CD4-positive, alpha-beta memory T cell (primary cell): ENCODE measurements at regions not wholly inside any gene's neighbourhood (a gene's known extent, or its start where the extent isn't known, plus 50 kb on each side); places are given as distances from the start of the nearest gene placed in this dataset.

Experiments
- CTCF ChIA-PET: fragments of 350-600 bp; sonication (Branson Sonifier 250); formaldehyde crosslinking; loops from one replicate; lab custom pipeline; 2021; ENCODE audit warnings: inconsistent platforms; ENCODE audit not compliant: partially characterized antibody; lab: Charles Lee
- POLR2A ChIA-PET: fragments of 350-600 bp; sonication (Branson Sonifier 250); formaldehyde crosslinking; loops from one replicate; lab custom pipeline; 2021; ENCODE audit not compliant: partially characterized antibody; lab: Charles Lee
- DNase-seq, 5 donors: peaks; one replicate each; pipeline versions ENCODE4 v3.0.0 to v3.0.0-alpha.2; 2020 to 2022; ENCODE audit warnings: mixed read lengths in 1 of 5
- H3K27ac ChIP-seq: one replicate; pipeline ENCODE4 v1.7.0; 2013; ENCODE audit warnings: low read depth, low read length
- H3K27me3 ChIP-seq: 2 replicates; pipeline ENCODE4 v1.7.0; 2013; ENCODE audit warnings: mild to moderate bottlenecking, low read length, moderate library complexity; ENCODE audit not compliant: insufficient read depth
- H3K36me3 ChIP-seq: 2 replicates; pipeline ENCODE4 v1.7.0; 2013; ENCODE audit warnings: mild to moderate bottlenecking, low read length, moderate library complexity; ENCODE audit not compliant: insufficient read depth
- H3K4me1 ChIP-seq: 2 replicates; pipeline ENCODE4 v1.7.0; 2013; ENCODE audit warnings: mild to moderate bottlenecking, low read length, moderate library complexity; ENCODE audit not compliant: insufficient read depth
- H3K4me3 ChIP-seq, 2 donors: one replicate each; pipeline ENCODE4 v1.7.0; 2013; ENCODE audit warnings: low read length in 2 of 2, mild to moderate bottlenecking in 1 of 2
- H3K9me3 ChIP-seq, 2 donors: one replicate each; pipeline ENCODE4 v1.7.0; 2013; ENCODE audit warnings: low read length in 2 of 2, control low read depth in 1 of 2; ENCODE audit not compliant: control insufficient read depth in 1 of 2
- H3K27ac Mint-ChIP-seq, 7 donors: one replicate each; pipeline ENCODE4 v1.8.0; 2020 to 2021; ENCODE audit warnings: mixed read lengths in 7 of 7, mild to moderate bottlenecking in 6 of 7, inconsistent platforms in 3 of 7, moderate library complexity in 3 of 7
- H3K27me3 Mint-ChIP-seq, 2 donors: one replicate each; pipeline ENCODE4 v1.8.0; 2020 to 2021; ENCODE audit warnings: mixed read lengths in 2 of 2
- H3K36me3 Mint-ChIP-seq, 2 donors: one replicate each; pipeline ENCODE4 v1.8.0; 2020 to 2021; ENCODE audit warnings: mixed read lengths in 2 of 2, inconsistent platforms in 1 of 2, mild to moderate bottlenecking in 1 of 2
- H3K4me1 Mint-ChIP-seq, 4 donors: one replicate each; pipeline ENCODE4 v1.8.0; 2020 to 2021; ENCODE audit warnings: mixed read lengths in 4 of 4, mild to moderate bottlenecking in 1 of 4
- H3K4me3 Mint-ChIP-seq, 8 donors: one replicate each; pipeline ENCODE4 v1.8.0; 2020 to 2021; ENCODE audit warnings: mixed read lengths in 8 of 8, mild to moderate bottlenecking in 7 of 8, moderate library complexity in 6 of 8, inconsistent platforms in 3 of 8
- H3K9me3 Mint-ChIP-seq, 8 donors: one replicate each; pipeline ENCODE4 v1.8.0; 2020 to 2021; ENCODE audit warnings: mixed read lengths in 8 of 8, mild to moderate bottlenecking in 5 of 8, inconsistent platforms in 3 of 8, moderate library complexity in 1 of 8
- intact Hi-C: fragments of 100-400 bp; cut with micrococcal nuclease; formaldehyde crosslinking; loops from one replicate; pipeline ENCODE4 v1.15.1; 2023

GRCh38 chr18:25422230-25422629, 70.3 kb upstream of the ZNF521 start:
- DNase-seq: no peak
- Histone ChIP-seq H3K27me3 (no peaks in the 10 kb centered on the region), H3K36me3 (no peaks in the 10 kb centered on the region), H3K4me3 (no peak overlapping the region), H3K9me3 (no peaks in the 10 kb centered on the region), H3K27ac (no peak overlapping the region), H3K4me1 (no peaks in the 10 kb centered on the region)
- H3K36me3 Mint-ChIP-seq: no peaks in the 10 kb centered on the region
- H3K4me3 Mint-ChIP-seq: no peak overlapping the region
- no peaks in the 10 kb centered on the region for H3K4me1 Mint-ChIP-seq
- H3K27me3 Mint-ChIP-seq: no peaks in the 10 kb centered on the region
- peaks cover 0 to 5% (median 1%) of the 10 kb centered on the region in 8 donors for H3K9me3 Mint-ChIP-seq
- intact Hi-C loops: no loop called here
- H3K27ac Mint-ChIP-seq: no peak overlapping the region
- ChIA-PET POLR2A (no interaction called here), CTCF (no interaction called here)

- Mint-ChIP-seq H3K4me3 (no peak overlapping the region), H3K36me3 (no peaks in the 10 kb centered on the region), H3K9me3 (peaks cover 0 to 3% (median 0%) of the 10 kb centered on the region in 8 donors), H3K4me1 (no peaks in the 10 kb centered on the region), H3K27me3 (peaks cover 0 to 2% of the 10 kb centered on the region in 2 donors), H3K27ac (no peak overlapping the region)
- no peaks in the 10 kb centered on the region for H3K27me3 ChIP-seq
- no peaks in the 10 kb centered on the region for H3K9me3 ChIP-seq
- ChIA-PET POLR2A (no interaction called here), CTCF (no interaction called here)
- DNase-seq: no peak
- no peak overlapping the region for H3K4me3 ChIP-seq
- H3K36me3 ChIP-seq: no peaks in the 10 kb centered on the region
- intact Hi-C loops: no loop called here
- H3K27ac ChIP-seq: no peak overlapping the region
- H3K4me1 ChIP-seq: no peaks in the 10 kb centered on the region
Observed at GRCh38 chr18:25420077-25420825, 68.3 kb upstream of the ZNF521 start.

- no peak overlapping the region for H3K27ac ChIP-seq
- H3K4me3 ChIP-seq: no peak overlapping the region
- CTCF ChIA-PET: no interaction called here
- POLR2A ChIA-PET: no interaction called here
- no peak for DNase-seq
- no peaks in the 10 kb centered on the region for H3K4me1 ChIP-seq
- peaks cover 0 to 2% of the 10 kb centered on the region in 2 donors for H3K27me3 Mint-ChIP-seq
- intact Hi-C loops: no loop called here
- no peaks in the 10 kb centered on the region for H3K36me3 Mint-ChIP-seq
- no peaks in the 10 kb centered on the region for H3K36me3 ChIP-seq
- no peaks in the 10 kb centered on the region for H3K4me1 Mint-ChIP-seq
- peaks cover 0 to 4% (median 0%) of the 10 kb centered on the region in 8 donors for H3K9me3 Mint-ChIP-seq
- no peak overlapping the region for H3K4me3 Mint-ChIP-seq
- H3K9me3 ChIP-seq: no peaks in the 10 kb centered on the region
- no peaks in the 10 kb centered on the region for H3K27me3 ChIP-seq
- no peak overlapping the region for H3K27ac Mint-ChIP-seq
Observed at GRCh38 chr18:25416374-25416773, 64.4 kb upstream of the ZNF521 start.

GRCh38 chr18:25409971-25410370, 58.0 kb upstream of the ZNF521 start:
- H3K27me3 Mint-ChIP-seq: peaks cover 0 to 1% of the 10 kb centered on the region in 2 donors
- DNase-seq: no peak
- H3K36me3 Mint-ChIP-seq: no peaks in the 10 kb centered on the region
- no peaks in the 10 kb centered on the region for H3K4me1 Mint-ChIP-seq
- POLR2A ChIA-PET: no interaction called here
- Histone ChIP-seq H3K9me3 (no peaks in the 10 kb centered on the region), H3K27ac (no peak overlapping the region), H3K36me3 (no peaks in the 10 kb centered on the region), H3K4me3 (no peak overlapping the region), H3K27me3 (no peaks in the 10 kb centered on the region), H3K4me1 (no peaks in the 10 kb centered on the region)
- no peak overlapping the region for H3K27ac Mint-ChIP-seq
- intact Hi-C loops: no loop called here
- H3K9me3 Mint-ChIP-seq: peaks cover 0 to 10% (median 4%) of the 10 kb centered on the region in 8 donors
- CTCF ChIA-PET: no interaction called here
- no peak overlapping the region for H3K4me3 Mint-ChIP-seq

GRCh38 chr18:25408293-25408692, 56.3 kb upstream of the ZNF521 start:
- POLR2A ChIA-PET: no interaction called here
- Mint-ChIP-seq H3K4me3 (no peak overlapping the region), H3K27me3 (peaks cover 0 to 1% of the 10 kb centered on the region in 2 donors), H3K9me3 (peaks cover 0 to 10% (median 3%) of the 10 kb centered on the region in 8 donors), H3K27ac (no peak overlapping the region), H3K4me1 (no peaks in the 10 kb centered on the region), H3K36me3 (no peaks in the 10 kb centered on the region)
- H3K27ac ChIP-seq: no peak overlapping the region
- no peaks in the 10 kb centered on the region for H3K9me3 ChIP-seq
- CTCF ChIA-PET: no interaction called here
- H3K4me1 ChIP-seq: no peaks in the 10 kb centered on the region
- no peak overlapping the region for H3K4me3 ChIP-seq
- no peaks in the 10 kb centered on the region for H3K27me3 ChIP-seq
- DNase-seq: no peak
- intact Hi-C loops: no loop called here
- H3K36me3 ChIP-seq: no peaks in the 10 kb centered on the region
